Smooth muscle cell of the brain vasculature (primary cell): ENCODE measurements at regions not wholly inside any gene's neighbourhood (a gene's known extent, or its start where the extent isn't known, plus 50 kb on each side); places are given as distances from the start of the nearest gene placed in this dataset.
A peak's percentile ranks its signal among the peaks of the same experiment; 100 is the strongest.

Experiments used
- DNase-seq: peaks from one replicate; pipeline ENCODE4 v3.0.0-alpha.2; 2012; ENCODE audit warnings: low read depth, low spot score

DNA sequence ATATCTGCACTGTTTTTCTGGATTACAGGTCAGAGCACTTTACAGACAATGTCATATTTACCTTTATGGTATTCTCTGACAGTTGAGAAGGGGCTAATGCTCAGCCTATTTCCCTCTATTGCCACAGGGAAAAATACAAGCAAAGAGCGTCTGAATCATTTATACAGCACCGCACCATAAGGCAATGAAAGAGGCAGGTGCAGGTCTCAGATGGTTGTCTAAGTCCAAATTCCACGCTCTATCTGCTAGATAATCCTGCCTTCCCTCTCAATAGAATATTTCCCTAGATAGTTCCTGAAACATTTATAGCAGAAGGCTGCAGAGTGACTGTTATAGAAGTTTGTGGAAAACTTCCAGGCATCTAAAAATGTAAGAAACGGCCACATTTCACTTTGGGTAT lies 446.1 kb upstream of the CDH6 start:
- DNase-seq = no peak

DNA sequence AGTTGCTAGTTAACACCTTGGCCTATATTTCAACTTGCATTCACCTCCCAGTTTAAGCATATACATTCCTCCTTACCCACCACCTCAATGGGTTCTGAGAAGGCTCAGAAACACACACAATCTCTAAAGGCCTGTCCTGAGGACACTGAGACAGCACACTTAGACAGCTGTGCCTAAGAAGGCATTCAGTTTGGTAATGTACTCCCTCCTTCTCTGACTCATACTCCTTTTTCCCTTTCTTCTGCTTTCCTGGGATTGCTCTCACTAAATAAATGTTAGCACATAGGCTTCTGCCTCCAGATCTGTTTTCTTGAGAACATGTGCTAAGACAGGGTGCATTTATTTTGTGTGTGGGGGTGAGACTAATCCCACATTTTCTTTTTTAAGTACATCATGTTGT lies 456.8 kb upstream of the CDH6 start:
- DNase-seq = no peak

DNA sequence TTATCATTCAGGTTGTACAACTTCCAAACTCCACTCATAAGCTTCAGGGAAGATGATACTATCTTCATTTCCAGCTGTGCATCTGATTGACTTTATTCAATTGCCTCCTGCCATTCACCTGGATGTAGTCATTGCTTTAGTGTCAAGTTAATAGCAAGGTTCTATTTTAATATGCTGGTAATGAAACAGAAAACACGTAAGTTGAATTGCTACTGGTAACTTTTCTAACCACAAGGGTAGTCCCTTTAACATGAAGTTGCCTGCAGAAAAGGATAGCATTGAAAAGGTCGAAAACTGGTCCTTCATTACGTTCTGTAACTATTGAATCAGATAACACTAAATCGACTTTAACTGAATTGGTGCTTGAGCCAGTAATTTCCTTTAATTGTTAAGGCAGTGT lies 459.4 kb upstream of the CDH6 start:
- DNase-seq = no peak

DNA sequence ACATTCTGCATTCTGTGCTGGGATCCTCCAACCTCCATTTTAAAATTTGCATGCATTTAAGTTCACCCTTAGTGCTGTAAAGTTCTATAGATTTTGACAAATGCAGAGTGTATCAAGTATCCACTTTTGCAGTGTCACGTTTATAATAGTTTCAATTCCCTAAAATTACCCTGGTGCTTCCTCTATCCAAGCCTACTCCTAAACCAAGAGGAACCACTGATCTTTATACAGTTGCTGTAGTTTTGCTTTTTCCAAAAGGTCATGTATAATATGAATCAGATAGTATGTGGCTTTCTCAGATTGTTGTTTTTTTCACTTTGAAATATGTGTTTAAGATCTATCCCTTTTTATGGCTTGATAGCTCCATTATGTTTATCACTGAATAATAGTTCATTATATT lies 468.4 kb upstream of the CDH6 start:
- DNase-seq = no peak

DNA sequence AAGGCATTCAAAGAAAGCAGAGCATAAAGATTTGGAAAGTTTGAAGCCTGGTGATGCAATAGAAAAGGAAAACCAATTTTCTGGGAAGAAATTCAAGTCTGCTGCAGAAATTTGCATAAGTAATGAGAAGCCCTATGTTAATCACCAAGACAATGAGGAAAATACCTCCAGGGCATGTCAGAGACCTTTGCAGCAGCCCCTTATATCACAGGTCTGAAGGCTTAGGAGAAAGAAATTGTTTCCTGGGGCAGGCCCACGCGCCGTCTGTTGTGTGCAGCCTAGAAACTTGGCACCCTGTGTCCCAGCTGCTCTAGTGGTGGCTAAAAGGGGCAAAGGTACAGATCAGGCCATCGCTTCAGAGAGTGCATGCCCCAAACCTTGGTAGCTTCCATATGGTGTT lies 495.3 kb upstream of the CDH6 start:
- no peak for DNase-seq

DNA sequence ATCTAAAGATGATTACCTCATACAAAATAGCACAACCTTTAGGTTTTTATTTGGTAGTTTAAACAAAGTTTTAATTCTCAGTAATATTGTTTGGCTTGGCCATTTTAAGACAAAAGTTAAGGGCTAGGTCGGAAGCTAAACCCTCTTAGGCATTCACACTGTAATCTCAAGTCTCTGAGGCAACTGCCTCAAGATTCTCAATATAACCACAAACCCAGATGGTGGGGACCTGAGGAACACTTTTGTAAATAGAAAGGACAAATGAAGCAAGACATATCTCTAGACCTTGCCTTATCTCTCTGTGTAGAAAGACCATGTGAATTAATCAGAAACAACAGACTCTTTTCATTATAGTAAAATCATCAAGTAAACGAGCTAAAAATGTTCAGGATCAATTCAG lies 500.2 kb upstream of the CDH6 start:
- no peak for DNase-seq

DNA sequence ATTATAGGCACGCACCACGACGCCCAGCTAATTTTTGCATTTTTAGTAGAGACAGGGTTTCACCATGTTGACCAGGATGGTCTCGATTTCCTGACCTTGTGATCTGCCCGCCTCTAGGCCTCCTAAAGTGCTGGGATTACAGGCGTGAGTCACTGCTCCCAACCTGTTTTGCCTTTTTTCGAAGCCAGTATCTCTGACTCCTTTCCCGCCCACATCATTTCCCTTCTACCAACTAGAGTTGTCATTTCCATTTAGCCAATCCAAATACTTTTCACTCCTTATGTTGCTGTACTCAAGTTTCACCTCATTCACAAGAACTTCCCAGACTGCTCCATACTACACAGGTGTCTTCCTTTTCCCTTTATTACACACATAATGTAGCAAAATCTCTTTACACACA lies 502.6 kb upstream of the CDH6 start:
- no peak for DNase-seq

DNA sequence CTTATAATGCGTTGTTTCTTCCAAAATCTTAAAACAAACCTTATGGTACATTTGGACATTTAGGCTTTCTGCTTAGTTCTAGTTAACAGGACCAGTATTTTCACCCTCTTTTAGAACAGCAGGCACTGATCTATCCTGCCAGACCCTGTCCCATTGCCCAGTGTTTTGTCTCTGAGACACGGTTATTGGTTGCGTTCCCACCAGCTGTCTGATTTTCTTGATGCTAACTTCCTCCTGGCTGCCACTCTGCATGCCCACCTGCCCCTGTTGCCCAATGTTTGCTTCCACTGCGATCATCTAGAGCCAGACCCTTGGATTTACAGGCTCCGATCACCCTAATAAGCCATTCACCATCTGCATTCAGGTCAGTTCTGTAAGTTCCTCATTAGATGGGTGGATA lies 506.0 kb upstream of the CDH6 start:
- no peak for DNase-seq

DNA sequence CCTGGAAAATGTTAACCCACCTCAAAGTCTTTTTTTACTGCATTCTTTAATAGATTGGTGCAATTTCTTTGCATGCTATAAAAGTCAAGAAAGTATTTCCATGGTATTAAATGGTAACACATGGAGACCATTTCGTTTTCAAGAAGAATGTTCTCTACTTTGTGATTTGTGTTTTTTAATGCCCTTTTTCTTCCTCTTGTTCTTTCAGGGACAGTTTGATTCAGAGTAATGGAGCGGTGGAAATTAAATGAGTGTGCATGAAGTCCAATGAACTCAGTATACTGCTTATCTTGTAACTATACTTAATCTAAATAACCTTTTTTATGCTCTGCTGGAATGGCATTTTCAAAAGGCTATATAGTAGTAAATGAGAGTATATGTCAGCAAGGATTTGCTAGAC lies 507.0 kb upstream of the CDH6 start:
- no peak for DNase-seq

DNA sequence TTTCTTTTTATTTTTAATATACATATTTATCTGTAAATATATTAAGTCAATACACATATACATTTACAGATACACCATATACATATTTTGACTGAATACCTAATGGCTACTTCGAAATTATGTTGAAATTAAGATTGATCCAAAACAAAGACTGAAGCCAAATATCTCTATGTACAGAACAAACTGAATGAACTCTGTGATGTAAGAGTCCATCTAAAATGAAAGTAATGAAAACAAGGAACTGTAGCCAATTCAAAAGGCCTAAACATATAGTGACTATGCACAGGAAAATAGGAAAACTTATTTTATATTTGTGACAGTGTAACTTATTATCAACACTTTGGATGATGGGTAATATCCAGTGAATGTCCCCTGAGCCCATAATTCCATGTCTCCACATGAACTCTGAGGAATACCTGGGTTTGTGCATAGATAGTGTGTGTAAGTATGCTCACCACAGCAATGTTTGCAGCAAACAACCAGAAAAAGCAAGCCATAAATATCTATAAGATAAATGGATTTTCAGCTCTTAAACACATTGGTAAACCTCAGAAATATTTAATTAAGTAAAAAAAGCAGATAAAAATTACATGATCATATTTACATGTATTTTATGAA lies 517.2 kb upstream of the CDH6 start:
- no peak for DNase-seq

DNA sequence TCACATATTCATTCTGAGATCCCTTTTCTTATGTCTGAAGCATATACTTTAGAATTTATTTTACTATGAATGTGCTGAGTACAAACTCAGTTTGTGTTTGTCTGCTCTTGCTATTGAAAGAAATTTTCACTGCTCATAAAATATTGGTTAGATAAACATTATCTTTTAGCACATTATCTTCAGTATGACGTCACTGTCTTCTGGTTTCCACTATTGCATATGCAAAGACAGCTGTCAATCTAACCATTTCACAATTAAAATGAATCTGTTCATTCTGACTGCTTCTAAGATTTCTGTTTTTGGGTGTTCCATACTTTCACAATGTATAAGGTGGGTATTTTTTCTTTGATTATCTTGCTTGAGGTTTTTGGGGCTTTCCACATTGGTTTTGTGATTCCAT lies 526.2 kb upstream of the CDH6 start:
- DNase-seq = no peak

DNA sequence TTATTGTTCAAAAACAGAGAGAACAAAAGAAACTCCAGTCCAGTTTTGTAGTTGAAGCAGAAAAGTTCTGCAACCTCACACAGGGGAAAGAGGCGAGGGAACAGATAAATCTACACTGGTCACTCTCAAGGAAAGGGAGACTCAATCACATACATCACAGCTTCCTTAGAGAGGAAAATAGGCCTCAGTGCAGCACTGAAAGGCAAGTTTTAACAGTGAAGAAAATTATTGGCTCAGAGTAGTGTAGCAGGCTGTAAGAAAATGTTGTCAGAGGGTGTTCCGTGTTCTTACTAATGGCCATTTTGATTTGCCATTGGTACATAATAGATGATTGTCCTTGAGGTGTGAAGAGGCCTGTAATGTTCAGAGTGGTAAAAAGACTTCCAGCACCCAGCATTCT lies 530.0 kb upstream of the CDH6 start:
- no peak for DNase-seq

DNA sequence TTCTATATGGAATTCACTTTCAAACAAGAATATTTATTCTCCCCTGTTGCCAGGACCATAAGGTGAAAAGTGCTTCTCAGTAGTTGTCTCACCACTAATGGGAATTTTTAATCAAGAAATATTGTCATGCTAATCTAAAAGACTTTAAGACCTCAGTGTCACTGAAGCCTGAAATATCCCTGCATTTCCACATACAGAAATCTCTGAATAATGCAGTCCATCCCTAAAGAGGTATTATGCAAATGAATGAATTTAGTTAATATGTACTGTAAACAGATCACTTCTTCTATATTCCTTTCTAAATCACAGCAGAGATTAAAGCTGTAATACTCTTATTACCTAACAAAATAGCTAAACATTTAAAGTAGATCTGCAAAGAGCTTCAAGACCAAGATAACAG lies 531.1 kb upstream of the CDH6 start:
- DNase-seq = no peak

DNA sequence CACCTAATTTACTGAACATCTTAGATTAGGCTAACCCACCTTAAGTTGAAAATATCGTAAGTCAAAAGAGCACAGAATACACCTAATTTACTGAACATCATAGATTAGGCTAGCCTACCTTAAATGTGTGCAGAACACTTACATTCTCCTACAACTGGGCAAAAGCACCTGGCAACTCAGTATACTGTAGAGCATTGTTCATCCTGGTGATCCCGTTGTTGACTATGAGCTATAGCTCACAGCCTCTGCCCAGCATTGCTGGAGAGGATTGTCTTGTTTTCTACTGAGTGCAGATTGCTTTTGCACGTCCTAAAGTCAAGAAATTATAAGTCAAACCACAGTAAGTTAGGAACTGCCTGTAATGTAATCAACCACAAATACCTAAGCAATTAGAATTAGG lies 531.8 kb upstream of the CDH6 start:
- no peak for DNase-seq

DNA sequence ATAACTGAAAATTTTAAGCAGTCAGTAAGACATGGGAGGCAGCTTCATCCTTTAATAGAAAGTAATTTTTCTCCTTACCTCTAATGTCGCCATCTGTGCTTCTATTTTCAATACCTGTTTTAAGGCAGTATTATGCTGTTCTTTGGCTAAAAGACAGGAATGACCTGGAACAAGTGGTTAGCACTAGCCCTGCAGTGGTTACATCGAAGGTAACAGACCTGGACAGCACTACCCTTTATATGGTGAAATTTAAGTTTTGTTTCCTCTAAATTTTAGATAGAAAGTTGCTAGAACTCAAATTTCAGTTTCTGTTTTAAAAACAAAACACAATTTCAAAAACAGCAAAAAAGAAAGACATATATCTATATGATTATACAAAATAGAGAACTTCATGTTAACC lies 534.1 kb upstream of the CDH6 start:
- no peak for DNase-seq

DNA sequence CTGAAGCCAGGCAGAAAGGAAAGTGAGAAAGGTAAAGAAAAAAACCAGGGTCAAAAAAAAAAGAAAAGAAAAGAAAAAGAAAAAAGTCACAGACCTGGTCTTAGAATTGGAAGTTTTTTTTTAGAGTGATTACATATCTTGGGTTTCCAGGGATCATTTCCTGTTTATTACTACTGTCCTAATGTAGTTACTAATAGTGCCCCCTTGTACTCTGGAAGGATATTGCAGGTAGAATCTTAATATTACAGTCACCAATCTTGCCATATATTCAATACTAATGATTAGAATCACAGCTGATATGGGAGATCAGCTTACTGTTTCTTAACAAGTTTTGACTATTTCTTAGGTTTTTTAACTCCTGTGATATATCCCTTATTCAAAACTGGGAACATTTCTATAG lies 543.2 kb upstream of the CDH6 start:
- no peak for DNase-seq

DNA sequence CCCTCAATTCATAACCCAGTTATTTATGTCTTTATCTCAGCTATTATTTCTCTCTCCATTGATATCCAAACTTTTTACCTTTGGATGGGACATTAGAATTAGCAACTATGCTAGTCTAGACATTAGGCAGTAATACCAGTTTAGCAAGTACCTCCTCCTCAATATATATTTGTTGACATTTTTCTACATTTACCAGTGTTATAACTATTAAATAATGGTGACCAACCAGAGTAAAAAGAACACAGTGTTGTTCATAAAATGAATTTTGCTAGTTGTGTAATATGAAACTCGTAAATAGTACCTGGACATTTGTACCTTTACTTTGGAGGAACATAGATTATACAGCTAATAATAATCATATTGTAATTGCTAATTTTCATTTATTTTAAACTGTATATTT lies 554.6 kb upstream of the CDH6 start:
- DNase-seq = no peak

DNA sequence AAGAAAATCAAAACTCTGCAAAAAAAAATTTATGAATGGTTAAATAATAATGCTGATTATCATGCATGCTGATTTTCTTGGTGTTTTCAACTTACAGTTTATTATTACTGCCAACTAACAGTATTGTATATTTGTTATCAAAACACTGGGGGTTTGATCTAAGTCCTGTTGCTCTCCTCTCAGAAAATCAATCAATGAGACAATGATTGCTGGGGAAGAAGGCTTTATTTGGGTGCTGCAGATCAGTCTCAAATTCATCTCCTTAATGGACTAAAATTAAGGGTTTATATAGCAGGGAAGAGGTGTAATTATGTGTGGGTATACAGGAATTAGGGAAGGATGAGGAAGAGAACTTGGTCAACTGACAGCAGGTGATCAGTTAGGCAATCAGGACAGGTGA lies 565.5 kb upstream of the CDH6 start:
- no peak for DNase-seq

DNA sequence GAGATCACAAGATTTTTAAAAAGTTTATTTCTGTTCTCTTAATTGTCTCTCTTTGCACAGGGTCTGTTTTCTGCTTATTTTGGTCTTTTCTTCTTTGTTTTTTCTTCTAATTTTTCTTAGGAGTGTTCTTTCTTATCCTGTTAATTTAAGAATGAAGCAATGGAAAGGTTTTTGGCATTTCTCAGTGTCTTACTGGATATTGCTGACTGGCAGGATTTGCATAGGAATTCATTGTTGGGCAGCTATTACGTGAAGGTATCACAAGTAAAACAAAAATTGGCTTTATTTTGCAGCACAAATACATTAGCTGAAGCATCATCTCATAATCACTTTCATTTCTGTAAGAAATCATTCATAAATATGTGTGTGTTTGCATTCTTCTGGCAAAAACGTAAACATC lies 566.9 kb upstream of the CDH6 start:
- no peak for DNase-seq

DNA sequence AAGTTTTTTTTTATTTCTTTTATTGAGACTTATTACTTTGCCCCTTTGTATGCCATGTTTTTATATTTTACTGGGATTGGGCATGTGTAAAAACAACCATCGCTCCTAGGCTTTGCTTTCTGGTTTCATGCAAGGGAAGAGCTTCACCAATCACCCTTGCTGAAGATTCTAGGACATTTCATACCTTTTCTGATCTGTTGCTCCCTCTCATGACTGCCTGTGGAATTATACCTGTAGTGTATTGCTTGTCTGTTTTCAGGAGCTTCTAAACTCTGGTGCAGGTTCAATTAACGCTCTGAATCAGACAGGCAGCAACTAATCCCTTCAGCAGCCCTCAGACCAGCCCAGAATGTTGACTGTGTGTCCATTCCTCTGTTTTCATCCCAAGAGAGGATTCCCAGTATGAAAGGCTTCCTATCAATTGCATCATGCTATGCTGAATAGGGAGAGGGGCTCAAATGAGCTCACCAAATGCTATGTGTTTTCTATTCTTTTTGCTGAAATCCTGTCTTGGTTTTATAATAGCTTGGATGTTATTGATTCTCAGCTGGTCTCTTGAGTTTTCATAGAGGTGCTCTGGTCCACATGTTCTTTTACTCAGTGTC lies 572.9 kb upstream of the CDH6 start:
- no peak for DNase-seq

DNA sequence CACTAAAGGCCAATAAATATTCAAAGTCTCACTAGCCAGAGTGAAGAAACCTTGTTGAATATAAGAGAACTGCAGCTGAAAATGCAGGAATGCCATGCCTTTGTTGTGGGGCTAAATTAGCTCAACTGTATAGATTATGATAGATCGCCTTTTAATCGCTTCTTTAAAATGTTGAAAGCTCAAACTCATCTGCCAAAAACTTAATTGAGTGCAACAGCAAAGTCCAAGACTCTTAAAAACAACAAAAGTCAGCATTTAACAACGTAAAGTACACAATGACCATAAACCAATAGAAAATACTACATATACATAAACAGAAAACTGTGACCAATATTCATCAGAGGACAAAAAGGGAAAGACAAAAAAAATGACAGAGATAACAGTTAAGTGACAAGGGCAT lies 585.0 kb upstream of the CDH6 start:
- no peak for DNase-seq

DNA sequence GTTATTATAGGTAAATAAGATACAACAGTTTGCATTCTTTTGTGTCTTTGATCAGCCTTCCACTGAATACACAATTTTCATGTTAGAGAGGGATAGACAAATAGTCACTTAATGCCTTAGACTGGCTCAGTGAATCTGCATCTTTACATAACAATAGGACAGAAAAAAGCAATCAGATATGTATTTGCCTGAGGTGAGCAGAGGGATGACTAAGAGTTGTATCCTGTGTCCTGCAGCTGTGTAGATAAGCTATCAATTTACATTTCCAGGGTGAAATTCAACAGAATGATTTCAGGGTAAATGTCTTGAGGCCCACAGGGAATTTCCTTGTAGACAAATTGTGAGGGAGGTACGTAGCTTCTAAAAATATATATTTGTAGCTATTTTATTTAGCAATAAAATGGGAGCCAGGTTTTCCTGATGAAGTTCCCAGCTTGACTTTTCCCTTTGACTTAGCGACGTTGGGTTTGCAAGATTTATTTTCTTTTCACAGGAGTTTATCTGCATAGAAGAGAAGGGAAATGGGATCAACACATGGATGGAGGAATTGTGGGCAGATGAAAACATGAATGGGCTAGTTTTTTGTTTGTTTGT lies 586.1 kb upstream of the CDH6 start:
- DNase-seq = peak; percentile 12

DNA sequence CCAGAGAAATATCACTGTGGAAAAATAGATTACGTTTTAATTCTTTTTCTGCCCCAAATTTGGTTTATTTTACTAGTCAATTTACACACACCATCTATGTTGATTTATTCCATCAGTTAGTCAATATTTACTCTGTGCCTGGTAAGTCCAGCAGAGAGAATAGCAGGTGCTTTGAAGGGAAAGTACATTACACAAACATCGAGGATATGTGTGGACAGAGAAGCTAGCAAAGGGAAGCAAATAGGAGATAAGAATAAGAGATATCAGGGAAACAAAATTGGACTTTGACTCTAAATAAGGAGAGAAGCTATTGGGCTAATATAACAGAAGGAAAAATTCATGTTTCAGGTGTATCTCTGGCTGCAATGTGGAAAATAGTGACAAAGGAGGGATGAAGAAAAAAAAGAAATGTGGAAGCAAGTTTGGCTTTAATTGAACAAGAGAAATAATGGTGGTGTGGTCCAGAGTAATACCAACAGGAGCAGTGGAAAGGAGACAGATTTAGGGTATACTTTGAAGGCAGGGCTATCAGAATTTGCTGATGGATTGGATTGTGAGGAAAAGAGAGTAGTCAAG lies 587.7 kb upstream of the CDH6 start:
- no peak for DNase-seq
